Muscle of leg (tissue), 3 donors: ENCODE measurements at regions not wholly inside any gene's neighbourhood (a gene's known extent, or its start where the extent isn't known, plus 50 kb on each side); places are given as distances from the start of the nearest gene placed in this dataset.
"Not testable (repeated sequence)": the region's sequence is repeated elsewhere in the genome, so short reads cannot be mapped to it uniquely, and the experiment has no call there.

Experiments
- DNase-seq: peaks from one replicate; pipeline ENCODE4 v3.0.0; 2013
- H3K27ac ChIP-seq: one replicate; pipeline ENCODE4 v1.5.1; 2013; ENCODE audit warnings: mild to moderate bottlenecking, low read length, control low read depth
- H3K27me3 ChIP-seq: one replicate; pipeline ENCODE4 v1.6.1; 2013; ENCODE audit warnings: low read length; ENCODE audit not compliant: control insufficient read depth, insufficient read depth
- H3K36me3 ChIP-seq: one replicate; pipeline ENCODE4 v1.6.1; 2013; ENCODE audit warnings: low read length; ENCODE audit not compliant: control insufficient read depth, insufficient read depth
- H3K4me1 ChIP-seq: one replicate; pipeline ENCODE4 v1.6.1; 2013; ENCODE audit warnings: low read length; ENCODE audit not compliant: control insufficient read depth, insufficient read depth
- H3K4me3 ChIP-seq: one replicate; pipeline ENCODE4 v1.5.1; 2013; ENCODE audit warnings: low read length, control low read depth
- H3K9me3 ChIP-seq: replicated peaks from 2 replicates; pipeline ENCODE4 v1.6.1; 2013; ENCODE audit warnings: low read depth, low read length; ENCODE audit not compliant: control insufficient read depth
- WGBS: methylation state at CpG from one replicate; pipeline ENCODE4 v1.1.5; 2013; ENCODE audit warnings: missing lambda C conversion rate; ENCODE audit not compliant: insufficient coverage; 5-methylcytosine and 5-hydroxymethylcytosine counted together

- no peaks in the 10 kb centered on the region for H3K36me3 ChIP-seq
- H3K27me3 ChIP-seq = no peaks in the 10 kb centered on the region
- no peak overlapping the region for H3K27ac ChIP-seq
- no peak for DNase-seq
- H3K4me1 ChIP-seq = no peaks in the 10 kb centered on the region
- H3K9me3 ChIP-seq = peaks cover 7% of the 10 kb centered on the region
- H3K4me3 ChIP-seq = no peak overlapping the region
Observed at GRCh38 chr16:60810250-60810649, 1226.0 kb downstream of the CDH8 start.

GRCh38 chr16:60792437-60792836 is 1243.8 kb downstream of the CDH8 start:
- Histone ChIP-seq H3K27ac (no peak overlapping the region), H3K9me3 (peaks cover 7% of the 10 kb centered on the region), H3K36me3 (no peaks in the 10 kb centered on the region), H3K4me3 (no peak overlapping the region), H3K27me3 (no peaks in the 10 kb centered on the region), H3K4me1 (no peaks in the 10 kb centered on the region)
- no CpG with 5 or more reads among the region's 2 CpGs for WGBS
- DNase-seq = no peak

- no peaks in the 10 kb centered on the region for H3K36me3 ChIP-seq
- no peaks in the 10 kb centered on the region for H3K4me1 ChIP-seq
- H3K4me3 ChIP-seq = no peak overlapping the region
- H3K27ac ChIP-seq = no peak overlapping the region
- DNase-seq = no peak
- H3K9me3 ChIP-seq = peaks cover 3% of the 10 kb centered on the region
- H3K27me3 ChIP-seq = no peaks in the 10 kb centered on the region
Observed at GRCh38 chr16:60788631-60789030, 1247.6 kb downstream of the CDH8 start.

GRCh38 chr16:60776281-60776680 is 1260.0 kb downstream of the CDH8 start:
- H3K27ac ChIP-seq = no peak overlapping the region
- 83% methylated on average over 1 of the region's 3 CpGs for WGBS
- no peaks in the 10 kb centered on the region for H3K4me1 ChIP-seq
- H3K4me3 ChIP-seq = no peak overlapping the region
- no peak for DNase-seq
- peaks cover 3% of the 10 kb centered on the region for H3K9me3 ChIP-seq
- H3K27me3 ChIP-seq = no peaks in the 10 kb centered on the region
- no peaks in the 10 kb centered on the region for H3K36me3 ChIP-seq

GRCh38 chr16:60771138-60771537 is 1265.1 kb downstream of the CDH8 start:
- H3K27me3 ChIP-seq = no peaks in the 10 kb centered on the region
- peaks cover 9% of the 10 kb centered on the region for H3K9me3 ChIP-seq
- no peak for DNase-seq
- H3K36me3 ChIP-seq = no peaks in the 10 kb centered on the region
- no peaks in the 10 kb centered on the region for H3K4me1 ChIP-seq
- H3K4me3 ChIP-seq = no peak overlapping the region
- H3K27ac ChIP-seq = no peak overlapping the region
- 98% methylated on average over 3 of the region's 4 CpGs for WGBS

- H3K4me1 ChIP-seq, DNase-seq, H3K4me3 ChIP-seq, H3K27ac ChIP-seq, H3K27me3 ChIP-seq, H3K9me3 ChIP-seq, H3K36me3 ChIP-seq: not testable (repeated sequence)
Observed at GRCh38 chr16:60770384-60770783, 1265.9 kb downstream of the CDH8 start.

- Histone ChIP-seq H3K4me3 (no peak overlapping the region), H3K27ac (no peak overlapping the region), H3K36me3 (no peaks in the 10 kb centered on the region), H3K4me1 (no peaks in the 10 kb centered on the region), H3K27me3 (no peaks in the 10 kb centered on the region), H3K9me3 (peaks cover 2% of the 10 kb centered on the region)
- DNase-seq = no peak
- WGBS = no CpG with 5 or more reads among the region's 4 CpGs
Observed at GRCh38 chr16:60763869-60764268, 1272.4 kb downstream of the CDH8 start.

- Histone ChIP-seq H3K4me1 (no peaks in the 10 kb centered on the region), H3K27me3 (no peaks in the 10 kb centered on the region), H3K27ac (no peak overlapping the region), H3K9me3 (no peaks in the 10 kb centered on the region), H3K4me3 (no peak overlapping the region), H3K36me3 (no peaks in the 10 kb centered on the region)
- no peak for DNase-seq
Observed at GRCh38 chr16:60755907-60756306, 1280.3 kb downstream of the CDH8 start.

- Histone ChIP-seq H3K4me1 (no peaks in the 10 kb centered on the region), H3K27me3 (no peaks in the 10 kb centered on the region), H3K27ac (no peak overlapping the region), H3K4me3 (no peak overlapping the region), H3K36me3 (no peaks in the 10 kb centered on the region), H3K9me3 (no peaks in the 10 kb centered on the region)
- DNase-seq = no peak
Observed at GRCh38 chr16:60748366-60748765, 1287.9 kb downstream of the CDH8 start.

- no peak for DNase-seq
- H3K36me3 ChIP-seq = no peaks in the 10 kb centered on the region
- no peak overlapping the region for H3K27ac ChIP-seq
- H3K4me1 ChIP-seq = no peaks in the 10 kb centered on the region
- no peak overlapping the region for H3K4me3 ChIP-seq
- no peaks in the 10 kb centered on the region for H3K27me3 ChIP-seq
- no peaks in the 10 kb centered on the region for H3K9me3 ChIP-seq
- 94% methylated on average over 3 of the region's 3 CpGs for WGBS
Observed at GRCh38 chr16:60744198-60744597, 1292.0 kb downstream of the CDH8 start.

GRCh38 chr16:60741810-60742209 is 1294.4 kb downstream of the CDH8 start:
- no peak for DNase-seq
- no peak overlapping the region for H3K27ac ChIP-seq
- H3K4me1 ChIP-seq = no peaks in the 10 kb centered on the region
- 89% methylated on average over 1 of the region's 1 CpG for WGBS
- no peak overlapping the region for H3K4me3 ChIP-seq
- H3K36me3 ChIP-seq = no peaks in the 10 kb centered on the region
- H3K27me3 ChIP-seq = no peaks in the 10 kb centered on the region
- no peaks in the 10 kb centered on the region for H3K9me3 ChIP-seq
